WTC11 (cell line): ENCODE measurements at regions not wholly inside any gene's neighbourhood (a gene's known extent, or its start where the extent isn't known, plus 50 kb on each side); places are given as distances from the start of the nearest gene placed in this dataset.

ENCODE experiments used
- ATF6 ChIP-seq: sonication (generic); formaldehyde crosslinking; IDR thresholded peaks from 2 replicates; pipeline ENCODE4 v1.8.1; 2023; ENCODE audit warnings: mild to moderate bottlenecking, missing genetic modification reagents
- CTCF ChIP-seq: fragments of 200-600 bp; IDR thresholded peaks from 2 replicates; pipeline ENCODE4 v1.8.0; 2022; ENCODE audit warnings: antibody characterized with exemption
- IRF2 ChIP-seq: sonication (generic); formaldehyde crosslinking; IDR thresholded peaks from 2 replicates; pipeline ENCODE4 v1.8.0; 2022; ENCODE audit warnings: low read depth, missing genetic modification reagents, borderline replicate concordance
- MYBL2 ChIP-seq: sonication (generic); formaldehyde crosslinking; IDR thresholded peaks from 2 replicates; pipeline ENCODE4 v1.8.1; 2023; ENCODE audit warnings: mild to moderate bottlenecking, moderate library complexity, missing genetic modification reagents
- NR2C2 ChIP-seq: sonication (generic); formaldehyde crosslinking; IDR thresholded peaks from 2 replicates; pipeline ENCODE4 v1.8.0; 2022; ENCODE audit warnings: mild to moderate bottlenecking, missing genetic modification reagents
- RELA ChIP-seq: sonication (generic); formaldehyde crosslinking; IDR thresholded peaks from 2 replicates; pipeline ENCODE4 v1.8.1; 2022; ENCODE audit warnings: missing genetic modification reagents, mild to moderate bottlenecking, borderline replicate concordance

- TF ChIP-seq CTCF (no peak), MYBL2 (CRISPR knock-in tag) (no peak), NR2C2 (no peak), RELA (CRISPR knock-in tag) (no peak), IRF2 (no peak), ATF6 (CRISPR knock-in tag) (no peak)
These were observed 52.2 kb upstream of the MKI67 start for GRCh38 chr10:128178302-128178958.
